H1 (cell line): ENCODE measurements at regions not wholly inside any gene's neighbourhood (a gene's known extent, or its start where the extent isn't known, plus 50 kb on each side); places are given as distances from the start of the nearest gene placed in this dataset.

ENCODE experiments used
- GABPA ChIP-seq: IDR thresholded peaks from 2 replicates; pipeline ENCODE4 v1.6.1; 2011; ENCODE audit warnings: mild to moderate bottlenecking, low read length, moderate library complexity, borderline replicate concordance; ENCODE audit not compliant: insufficient read depth
- PHF8 ChIP-seq: fragments of 200-600 bp; sonication (generic); conservative IDR thresholded peaks from 2 replicates; pipeline ENCODE4 v1.7.1; 2012; ENCODE audit warnings: low read depth, mild to moderate bottlenecking, inconsistent platforms, low read length, moderate library complexity
- POLR2A ChIP-seq, 2 experiments: IDR thresholded peaks; 1 replicate in 1 of 2; 2 replicates in 1 of 2; pipeline ENCODE4 v1.6.1; 2011; ENCODE audit warnings: low read depth in 2 of 2, low read length in 2 of 2, mild to moderate bottlenecking in 2 of 2; ENCODE audit errors: control extremely low read depth in 1 of 2
- SP4 ChIP-seq: IDR thresholded peaks from 2 replicates; pipeline ENCODE4 v1.6.1; 2012; ENCODE audit warnings: low read length, inconsistent platforms

- TF ChIP-seq GABPA (no peak), SP4 (no peak), PHF8 (no peak), POLR2A (IDR thresholded peaks at IDR 0.05; ENCODE audit: control extremely low read depth in 1 of 2, low read depth in 2 of 2, low read length in 2 of 2) (no peak)
These were observed 99.3 kb upstream of the ARMC2 start (continued) for GRCh38 chr6:108748959-108749358.
